ENCODE measurements at regions not wholly inside any gene's neighbourhood (a gene's known extent, or its start where the extent isn't known, plus 50 kb on each side); places are given as distances from the start of the nearest gene placed in this dataset.

GRCh38 chr1:244230470-244230869 lies 179.4 kb downstream of the ZBTB18 start:
- TF ChIP-seq CTCF (IDR thresholded peaks at IDR 0.05), result no peak
- TF ChIP-seq EP300 (IDR thresholded peaks at IDR 0.05), result no peak
- no peak for TF ChIP-seq POLR2A (IDR thresholded peaks at IDR 0.05)
- TF ChIP-seq POLR2AphosphoS5 (IDR thresholded peaks at IDR 0.05), result no peak

Data from stomach (tissue), 4 donors.